ENCODE measurements at regions not wholly inside any gene's neighbourhood (a gene's known extent, or its start where the extent isn't known, plus 50 kb on each side); places are given as distances from the start of the nearest gene placed in this dataset.

GRCh38 chr15:46703871-46704637 lies 1013.3 kb upstream of the SEMA6D start:
- TF ChIP-seq CTCF (IDR thresholded peaks at IDR 0.05) (no peak), POLR2A (IDR thresholded peaks at IDR 0.05) (no peak)

Data from uterus (tissue), 2 donors.